NCI-H2107 treated with DMSO at 0.1 percent for 48 hours (cell line): ENCODE measurements at regions not wholly inside any gene's neighbourhood (a gene's known extent, or its start where the extent isn't known, plus 50 kb on each side); places are given as distances from the start of the nearest gene placed in this dataset.
"Not testable (repeated sequence)": the region's sequence is repeated elsewhere in the genome, so short reads cannot be mapped to it uniquely, and the experiment has no call there.

Source experiments
- DNase-seq: peaks from one replicate; lab custom pipeline; 2025; ENCODE audit not compliant: unreplicated experiment; lab: John Stamatoyannopoulos, UW

DNA sequence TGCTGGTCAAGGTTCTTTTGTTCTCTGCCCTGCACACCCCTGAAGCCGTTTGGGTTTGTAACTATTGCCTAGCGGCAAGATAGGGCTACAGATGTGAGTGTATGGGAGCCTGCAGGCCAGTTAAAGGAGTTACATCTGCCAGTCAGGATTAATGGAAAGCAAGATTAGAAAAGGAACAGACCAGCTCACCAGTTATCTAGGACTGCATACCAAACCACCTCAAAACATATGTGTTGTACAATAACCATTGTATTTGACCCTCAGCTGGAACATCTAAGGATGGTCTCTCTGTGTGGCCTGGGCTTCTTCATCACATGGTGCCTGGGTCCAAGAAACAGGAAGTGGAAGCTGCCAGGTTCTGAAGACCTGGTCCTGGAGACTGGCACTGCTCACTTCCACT, 52.5 kb upstream of the FBXO28 start:
- no peak for DNase-seq

- DNase-seq, result no peak
Observed at GRCh38 chr1:224059897-224060427, 53.9 kb upstream of the FBXO28 start.

DNA sequence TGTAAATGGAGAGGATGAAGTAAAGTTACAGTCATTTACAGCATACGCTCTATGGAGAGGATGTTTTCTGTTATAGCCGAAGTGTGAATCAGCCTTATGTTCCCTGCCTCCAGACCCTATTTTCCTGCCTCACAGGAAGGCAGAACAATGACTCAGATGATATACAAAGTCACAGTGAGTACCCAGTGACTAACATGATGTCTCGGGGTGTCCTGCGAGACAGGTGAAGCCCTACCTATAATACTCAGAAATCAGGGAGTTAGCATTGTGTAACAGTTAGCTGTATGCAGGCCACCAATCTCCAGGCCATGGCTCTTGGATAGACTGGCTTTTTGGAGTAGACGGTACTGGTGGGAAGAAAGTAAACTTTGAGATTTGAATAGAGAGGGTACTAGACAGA, 55.6 kb upstream of the FBXO28 start:
- no peak for DNase-seq

GRCh38 chr1:224057461-224058199, 56.3 kb upstream of the FBXO28 start:
- no peak for DNase-seq

GRCh38 chr1:224054611-224055010, 59.3 kb upstream of the FBXO28 start:
- no peak for DNase-seq

GRCh38 chr1:224054012-224054411, 59.9 kb upstream of the FBXO28 start:
- DNase-seq, result no peak

- DNase-seq, result no peak
Observed at GRCh38 chr1:224053456-224053855, 60.5 kb upstream of the FBXO28 start.

DNA sequence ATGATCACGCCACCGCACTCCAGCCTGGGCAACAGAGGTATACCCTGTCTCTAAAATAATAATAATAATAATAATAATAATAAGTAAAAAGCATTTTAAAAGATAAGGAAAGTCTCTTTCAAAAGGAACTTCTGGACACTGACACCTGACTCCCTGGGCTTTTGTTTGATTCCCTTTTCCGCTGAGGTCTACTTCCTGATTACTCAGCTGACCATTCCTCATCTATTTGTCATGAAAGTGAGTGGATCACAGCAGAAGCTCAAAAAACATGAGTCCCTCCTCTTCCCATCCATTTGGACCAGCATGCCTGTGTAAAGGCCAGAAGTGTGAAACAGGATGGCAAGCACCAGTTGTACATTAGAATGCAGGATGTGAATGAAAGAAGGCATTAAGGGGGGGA, 61.1 kb upstream of the FBXO28 start:
- no peak for DNase-seq

DNA sequence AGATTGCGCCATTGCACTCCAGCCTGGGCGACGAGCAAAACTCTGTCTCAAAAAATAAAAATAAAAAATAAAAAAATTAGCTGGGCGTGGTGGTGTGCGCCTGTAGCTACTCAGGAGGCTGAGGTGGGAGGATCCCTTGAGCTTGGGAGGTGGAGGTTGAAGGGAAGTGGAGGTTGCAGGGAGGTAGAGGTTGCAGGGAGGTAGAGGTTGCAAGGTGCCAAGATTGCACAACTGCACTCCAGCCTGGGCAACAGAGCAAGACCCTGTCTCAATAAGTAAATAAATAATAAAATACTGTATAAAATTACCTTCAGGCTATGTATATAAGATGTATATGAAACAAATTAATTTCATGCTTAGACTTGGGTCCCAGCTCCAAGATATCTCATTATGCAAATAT, 62.1 kb upstream of the FBXO28 start:
- DNase-seq, result not testable (repeated sequence)

GRCh38 chr1:224051086-224051406, 62.9 kb upstream of the FBXO28 start:
- DNase-seq, result no peak

DNA sequence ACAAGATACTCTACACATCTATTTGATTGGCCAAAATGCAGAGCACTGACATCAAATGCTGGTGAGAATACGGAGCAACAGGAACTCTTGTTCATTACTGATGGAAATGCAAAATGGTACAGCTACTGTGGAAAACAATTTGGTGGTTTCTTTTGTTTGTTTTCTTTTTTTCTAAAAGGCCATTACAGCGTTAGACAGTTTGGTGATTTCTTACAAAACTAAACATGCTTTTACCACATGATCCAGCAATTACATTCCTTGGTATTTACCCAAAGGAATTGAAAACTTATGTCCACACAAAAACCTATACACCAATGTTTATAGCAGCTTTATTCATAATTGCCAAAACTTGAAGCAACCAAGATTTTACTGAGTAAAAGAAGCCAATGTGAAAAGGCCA, 66.4 kb upstream of the FBXO28 start:
- DNase-seq, result no peak

DNA sequence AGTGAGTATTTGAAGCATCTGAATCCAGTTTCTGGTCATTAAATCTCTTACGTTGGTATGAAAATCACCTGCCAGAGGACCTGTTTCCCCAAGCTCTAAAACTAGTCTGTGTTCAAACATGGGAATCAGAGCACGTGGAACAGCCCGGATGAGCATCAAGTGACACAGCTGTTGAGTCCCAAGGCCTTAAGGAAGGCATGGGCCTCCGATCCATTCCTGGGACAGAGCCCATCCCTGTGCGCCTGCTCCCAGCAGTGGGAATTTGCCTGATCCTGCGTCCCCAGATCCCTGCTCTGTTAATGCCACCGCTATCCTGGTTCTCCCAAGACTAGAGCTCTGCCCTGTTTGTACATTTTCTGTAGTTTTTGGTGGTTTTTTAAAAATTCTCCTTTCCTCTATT, 68.4 kb upstream of the FBXO28 start:
- DNase-seq, result no peak

DNA sequence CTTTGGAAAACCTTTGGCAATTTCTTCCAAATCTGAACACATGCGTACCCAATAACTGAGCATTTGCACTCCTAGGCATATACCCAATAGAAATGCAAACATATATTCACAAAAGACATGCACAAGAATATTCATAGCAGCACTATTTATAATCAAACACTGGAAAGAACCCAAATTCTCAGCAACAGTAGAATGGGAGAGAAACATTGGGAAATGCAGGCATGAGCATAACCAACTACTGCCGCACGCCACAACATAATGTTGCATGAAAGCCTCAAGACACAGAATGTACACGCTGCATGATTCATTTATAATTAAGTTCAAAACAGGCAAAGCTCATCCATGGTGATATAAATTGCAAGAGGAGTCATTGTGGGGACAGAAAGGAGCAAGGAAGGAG, 69.5 kb upstream of the FBXO28 start:
- DNase-seq, result no peak

GRCh38 chr1:224042557-224043118, 71.3 kb upstream of the FBXO28 start:
- DNase-seq, result no peak

GRCh38 chr1:224041032-224041431, 72.9 kb upstream of the FBXO28 start:
- no peak for DNase-seq

- DNase-seq, result not testable (repeated sequence)
Observed at GRCh38 chr1:224040423-224040822, 73.5 kb upstream of the FBXO28 start.

- not testable (repeated sequence) for DNase-seq
Observed at GRCh38 chr1:224040006-224040405, 73.9 kb upstream of the FBXO28 start.

GRCh38 chr1:224038832-224039231, 75.1 kb upstream of the FBXO28 start:
- not testable (repeated sequence) for DNase-seq

DNA sequence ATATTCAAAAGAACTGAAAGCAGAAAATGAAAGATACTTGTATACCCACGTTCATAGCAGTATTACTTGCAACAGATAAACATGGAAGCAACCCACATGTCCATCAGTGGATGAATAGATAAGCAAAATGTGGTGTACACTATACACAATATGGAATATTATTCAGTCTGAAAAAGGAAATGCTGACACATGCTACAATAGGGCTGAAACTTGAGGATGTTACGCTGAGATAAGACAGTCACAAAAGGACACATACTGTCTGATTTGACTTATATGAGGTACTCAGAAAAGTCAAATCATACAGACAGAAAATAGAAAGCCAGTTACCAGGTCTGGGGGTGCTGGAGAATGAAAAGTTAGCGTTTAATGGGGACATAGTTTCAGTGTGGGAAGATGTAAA, 76.5 kb upstream of the FBXO28 start:
- not testable (repeated sequence) for DNase-seq

DNA sequence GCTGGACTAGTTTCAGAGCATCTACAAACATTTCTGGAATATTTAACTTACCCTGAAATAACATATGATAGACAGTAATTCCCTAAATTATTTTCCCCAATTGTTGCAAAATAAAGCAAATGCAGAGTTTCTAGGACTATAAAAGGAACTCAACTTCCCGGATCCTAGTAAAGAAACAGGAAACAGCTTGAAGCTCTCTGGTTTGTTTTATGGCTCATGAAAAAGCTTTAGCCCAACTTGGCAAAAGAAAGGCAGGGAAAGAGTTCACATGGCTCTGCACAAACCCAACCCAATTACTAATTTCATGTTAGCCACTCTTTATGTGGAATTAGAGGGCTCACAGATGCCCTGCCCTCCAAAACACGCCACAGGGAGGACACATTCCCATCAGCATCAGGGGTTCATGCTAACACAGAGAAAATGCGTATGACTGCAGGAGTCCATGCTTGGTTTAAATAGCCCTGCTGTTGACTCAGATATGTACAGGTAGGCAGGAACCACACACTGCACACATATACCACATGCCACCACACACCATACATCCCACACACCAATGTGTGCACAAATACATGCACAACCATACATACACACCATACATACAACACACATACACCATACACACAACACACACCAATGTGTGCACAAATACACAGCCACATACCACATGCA, 81.2 kb upstream of the FBXO28 start:
- DNase-seq, result not testable (repeated sequence)

DNA sequence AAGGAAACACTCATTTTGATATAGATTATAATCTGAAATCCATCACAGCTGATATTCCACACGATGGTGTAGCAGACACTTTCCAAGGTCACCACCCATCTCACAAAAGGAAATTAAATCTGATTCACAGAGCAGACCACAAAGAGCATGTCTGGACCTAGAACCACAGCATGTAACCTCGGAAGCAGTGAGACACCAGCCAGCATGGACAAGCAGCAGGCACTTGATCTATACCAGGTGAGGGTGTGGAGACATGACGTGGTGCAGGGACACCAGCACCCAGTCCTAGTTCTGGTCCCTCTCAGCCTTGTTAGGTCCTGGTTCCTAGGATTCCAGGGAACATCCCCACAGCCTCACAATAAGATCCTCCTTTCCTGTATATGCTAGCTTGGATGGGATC, 81.9 kb upstream of the FBXO28 start:
- not testable (repeated sequence) for DNase-seq

- not testable (repeated sequence) for DNase-seq
Observed at GRCh38 chr1:224030257-224030656, 83.7 kb upstream of the FBXO28 start.
